Nucleus accumbens (tissue), 56 donors: ENCODE measurements at regions not wholly inside any gene's neighbourhood (a gene's known extent, or its start where the extent isn't known, plus 50 kb on each side); places are given as distances from the start of the nearest gene placed in this dataset.
"Not testable (repeated sequence)": the region's sequence is repeated elsewhere in the genome, so short reads cannot be mapped to it uniquely, and the experiment has no call there.

Experiments
- DNase-seq, 56 donors: peaks; one replicate each; lab custom pipeline; 2025; lab: John Stamatoyannopoulos, UW

- no peak for DNase-seq
Observed at GRCh38 chr4:82200046-82200445, 173.7 kb downstream of the HNRNPD start.

DNA sequence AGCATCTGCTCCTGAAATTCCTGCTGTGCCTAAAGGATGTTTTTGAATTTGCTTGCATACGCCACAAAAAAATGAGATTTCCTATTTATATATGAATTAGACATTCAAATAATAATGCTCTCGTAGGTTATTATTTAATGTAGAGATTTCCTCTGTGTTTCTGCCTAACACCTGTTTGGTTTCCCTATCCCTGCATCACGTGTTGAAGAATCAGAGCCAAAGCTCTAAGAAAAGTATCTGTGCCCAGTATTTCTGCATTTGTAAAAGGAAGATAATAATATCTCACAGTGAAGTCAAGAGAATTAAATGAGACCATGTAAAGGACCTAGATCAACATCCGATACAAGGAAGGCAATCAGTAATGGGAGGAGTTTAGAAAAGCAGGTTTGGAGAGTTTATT lies 179.5 kb downstream of the HNRNPD start:
- no peak for DNase-seq

DNA sequence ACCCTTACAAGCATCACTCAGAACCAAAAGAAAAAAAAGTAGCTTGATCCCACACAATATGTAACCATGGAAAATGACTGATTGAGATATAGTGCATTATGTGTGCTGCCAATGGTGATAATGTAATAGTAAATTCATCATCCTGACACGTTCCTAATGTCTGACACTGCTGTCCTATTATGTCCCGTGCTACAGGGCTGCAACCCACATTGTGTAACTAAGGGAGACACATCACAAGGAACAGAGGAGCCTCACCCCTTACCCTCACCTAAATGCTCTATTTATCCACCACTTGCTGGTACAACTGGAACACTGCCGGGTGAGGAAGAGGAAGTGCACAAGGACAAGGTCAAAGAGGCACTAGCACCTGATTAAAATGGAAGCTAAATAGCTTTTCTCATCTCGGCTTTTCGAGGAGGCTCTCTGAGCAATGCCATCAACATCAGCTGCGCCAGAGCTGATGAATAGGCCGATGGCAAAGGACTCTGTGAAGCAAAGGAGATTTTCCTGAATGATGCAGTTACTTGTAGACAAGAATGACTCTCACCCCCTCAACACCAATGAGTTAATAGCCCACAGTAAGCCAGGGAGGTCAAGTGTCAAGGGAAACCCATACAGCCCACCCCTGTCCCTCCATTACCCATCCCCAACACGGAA lies 181.6 kb downstream of the HNRNPD start:
- no peak for DNase-seq

DNA sequence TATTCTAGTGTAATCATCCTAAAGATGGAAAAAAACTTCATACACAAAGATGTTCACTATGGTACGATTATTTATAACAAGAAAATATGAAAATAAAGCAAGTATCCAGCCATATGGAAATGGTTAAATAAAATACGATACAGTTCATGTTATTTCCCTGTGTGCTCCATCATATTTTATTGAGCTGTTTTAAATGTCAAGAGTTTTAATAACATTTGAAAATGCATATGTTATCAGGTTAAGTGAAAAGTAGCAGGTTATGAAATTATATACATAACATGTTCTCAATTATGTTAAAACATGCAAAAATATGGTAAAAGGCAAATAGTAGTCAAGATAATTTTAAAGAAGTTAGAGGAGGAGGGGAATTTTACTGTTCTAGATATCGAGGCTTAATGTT lies 192.0 kb downstream of the HNRNPD start:
- DNase-seq, result no peak

- no peak for DNase-seq
Observed at GRCh38 chr4:82172186-82172585, 201.6 kb downstream of the HNRNPD start.

GRCh38 chr4:82171531-82172155 lies 202.1 kb downstream of the HNRNPD start:
- no peak for DNase-seq

- DNase-seq, result no peak
Observed at GRCh38 chr4:82149750-82150149, 224.0 kb downstream of the HNRNPD start.

GRCh38 chr4:82145850-82146249 lies 227.9 kb downstream of the HNRNPD start:
- DNase-seq, result no peak

DNA sequence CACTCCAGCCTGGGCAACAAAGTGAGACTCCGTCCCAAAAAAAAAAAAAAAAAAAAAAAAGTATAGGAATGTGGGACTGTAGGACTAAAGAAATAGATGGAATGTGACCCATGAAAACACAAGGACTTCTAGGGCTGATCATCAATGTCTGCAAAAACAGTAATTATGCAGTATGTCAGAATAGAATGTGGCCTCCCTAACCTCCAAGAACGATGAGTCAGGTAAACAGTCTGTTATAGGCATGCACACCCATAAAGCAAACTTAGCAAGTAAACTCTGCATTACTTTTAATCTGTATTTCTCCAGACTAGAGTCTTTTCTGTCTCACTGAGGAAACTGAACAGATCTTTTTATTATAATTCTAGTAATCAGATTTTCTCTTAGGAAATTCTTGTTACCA lies 233.4 kb downstream of the HNRNPD start:
- DNase-seq, result no peak

DNA sequence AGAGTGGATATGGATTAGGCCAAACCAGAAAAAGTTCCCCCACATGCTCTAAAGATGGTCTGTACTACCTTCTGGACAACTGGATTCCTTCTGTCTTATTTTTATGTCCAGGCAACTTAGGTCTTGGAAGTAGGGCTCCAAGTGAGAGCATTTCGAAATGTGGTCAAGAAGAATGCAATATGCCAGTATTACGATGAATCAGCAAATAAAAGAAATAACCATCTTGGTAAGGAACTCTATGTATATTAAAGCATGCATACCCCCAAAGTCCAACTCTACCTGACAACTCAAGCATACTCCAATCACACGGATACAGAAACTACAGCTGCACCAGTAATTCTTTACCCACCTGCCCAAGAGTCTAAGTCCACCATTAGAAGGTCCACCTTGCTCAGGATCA lies 234.5 kb downstream of the HNRNPD start:
- DNase-seq, result no peak

- DNase-seq, result no peak
Observed at GRCh38 chr4:82138374-82138773, 235.4 kb downstream of the HNRNPD start.

DNA sequence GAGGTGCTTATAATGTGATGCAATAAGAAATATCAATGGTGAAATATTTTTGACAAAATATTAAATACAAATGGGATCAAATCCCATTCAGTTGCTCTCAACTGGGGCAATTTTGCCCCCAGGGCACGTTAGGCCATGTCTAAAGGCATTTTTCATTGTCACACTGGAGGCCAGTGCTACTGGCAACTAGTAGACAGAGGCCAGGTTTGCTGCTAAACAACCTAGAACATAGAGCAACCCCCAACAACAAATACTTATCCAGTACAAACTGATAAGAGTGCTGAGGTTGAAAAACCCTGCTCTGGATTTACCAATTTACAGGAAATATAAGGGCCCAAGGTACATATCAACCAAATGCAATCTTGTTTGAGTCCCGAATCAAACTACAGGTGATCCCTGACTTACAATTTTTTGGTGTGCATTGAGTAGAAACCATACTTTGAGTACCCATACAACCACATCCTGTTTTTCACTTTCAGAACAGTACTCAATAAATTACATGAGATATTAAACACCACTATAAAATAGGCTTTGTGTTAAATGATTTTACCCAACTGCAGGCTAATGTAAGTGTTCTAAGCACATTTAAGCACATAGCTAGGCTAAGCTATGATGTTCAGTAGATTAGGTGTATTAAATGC lies 237.5 kb downstream of the HNRNPD start:
- DNase-seq, result no peak

DNA sequence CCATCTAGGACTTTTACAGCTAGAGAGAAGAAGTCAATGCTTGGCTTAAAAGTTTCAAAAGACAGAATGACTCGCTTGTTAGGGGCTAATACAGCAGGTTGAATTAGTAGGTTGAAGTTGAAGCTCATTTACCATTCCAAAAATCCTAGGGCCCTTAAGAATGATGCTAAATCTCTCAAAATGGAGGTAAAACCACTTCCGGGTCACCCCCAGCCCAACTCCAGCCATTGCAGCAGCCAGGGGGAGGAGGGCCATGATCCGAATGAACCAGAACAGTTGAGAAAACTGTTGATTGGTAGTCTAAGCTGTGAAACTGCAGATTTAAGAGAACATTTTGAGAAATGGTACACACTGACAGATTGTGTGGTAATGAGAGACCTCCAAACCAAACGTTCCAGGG lies 245.4 kb downstream of the HNRNPD start:
- no peak for DNase-seq

DNA sequence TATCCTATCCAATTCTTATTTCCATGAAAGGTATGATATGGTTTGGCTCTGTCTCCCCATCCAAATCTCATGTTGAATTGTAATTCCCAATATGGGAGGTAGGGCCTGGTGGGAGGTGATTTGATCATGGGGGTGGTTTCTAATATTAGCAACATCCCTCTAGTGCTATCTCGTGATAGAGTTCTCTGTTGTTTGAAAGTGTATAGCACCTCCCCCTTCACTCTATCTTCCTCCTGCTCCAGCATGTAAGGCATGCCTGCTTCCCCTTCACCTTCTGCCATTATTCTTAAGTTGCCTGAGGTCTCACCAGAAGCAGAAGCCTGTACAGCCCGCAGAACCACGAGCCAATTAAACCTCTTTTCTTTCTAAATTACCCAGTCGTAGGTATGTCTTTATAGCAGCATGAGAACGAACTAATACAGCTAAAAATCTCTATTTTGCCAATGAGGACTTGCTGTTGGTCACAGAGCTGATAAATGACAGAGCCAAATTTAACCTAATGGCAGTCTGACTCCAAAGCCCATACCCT lies 247.2 kb downstream of the HNRNPD start:
- DNase-seq, result no peak

DNA sequence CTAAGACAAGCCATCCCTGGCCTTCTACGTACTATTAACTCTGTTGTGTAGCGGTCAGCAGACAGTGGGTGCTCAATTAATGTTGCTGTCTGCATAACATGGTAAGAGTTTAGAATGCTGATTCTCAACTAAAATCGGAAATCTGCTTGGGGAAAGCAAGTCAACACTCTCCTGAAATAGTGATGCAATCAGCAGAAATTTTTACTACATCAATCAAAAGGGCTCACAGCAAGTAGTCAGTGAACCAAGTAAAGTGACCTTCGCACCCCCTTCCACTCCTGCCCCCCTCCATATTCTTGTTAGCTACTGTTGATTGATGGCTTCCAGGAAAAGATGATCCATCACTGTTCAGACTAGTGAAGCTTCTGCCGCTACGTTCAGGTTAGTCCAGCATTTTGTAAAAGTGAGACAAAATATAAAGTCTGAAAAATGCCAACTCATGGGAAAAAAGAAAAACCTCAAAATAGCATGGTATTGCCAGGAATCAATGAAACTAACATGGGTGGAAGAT lies 247.9 kb downstream of the HNRNPD start:
- DNase-seq, result no peak

- DNase-seq, result no peak
Observed at GRCh38 chr4:82124932-82125786, 248.6 kb downstream of the HNRNPD start.

DNA sequence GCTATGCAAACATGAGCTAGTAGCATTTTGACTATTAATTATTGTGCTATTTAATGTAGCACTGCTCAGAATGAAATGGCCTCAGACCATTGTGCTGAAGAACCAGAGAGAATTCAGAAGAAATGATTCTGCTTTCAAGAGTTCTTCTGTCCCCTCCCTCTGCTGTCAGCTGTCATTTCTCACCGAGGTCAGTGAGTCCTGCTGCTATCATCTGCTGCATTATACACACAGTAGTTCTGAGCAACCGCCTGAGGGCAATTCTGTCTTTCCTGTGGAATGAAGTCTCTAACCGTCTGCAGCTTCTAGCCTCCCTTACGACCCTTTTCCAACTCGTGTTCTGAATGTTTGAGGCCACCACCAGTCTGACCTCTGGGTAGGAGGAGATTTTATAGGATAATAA lies 249.4 kb downstream of the HNRNPD start:
- no peak for DNase-seq

GRCh38 chr4:82123934-82124333 lies 249.9 kb downstream of the HNRNPD start:
- no peak for DNase-seq

- not testable (repeated sequence) for DNase-seq
Observed at GRCh38 chr4:82115183-82115582, 258.6 kb downstream of the HNRNPD start.

DNA sequence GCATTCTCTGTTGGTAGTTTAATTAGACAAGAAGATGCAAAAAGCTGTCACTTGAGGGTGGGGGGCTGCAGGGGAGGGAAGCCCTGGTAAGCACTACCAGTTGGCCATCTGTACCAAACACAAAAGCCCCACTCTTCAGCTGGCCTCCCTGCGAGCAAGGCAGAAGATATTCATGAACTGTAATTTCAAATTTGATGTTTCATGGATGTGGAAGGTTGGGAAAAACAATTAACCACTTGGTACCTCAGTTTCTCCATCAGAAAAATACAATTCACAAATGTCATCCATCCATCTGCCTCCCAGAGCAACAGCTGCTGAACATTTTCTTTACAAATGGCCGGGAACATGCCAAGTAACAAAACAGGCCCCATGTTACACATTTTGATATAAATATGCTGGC lies 265.3 kb downstream of the HNRNPD start:
- no peak for DNase-seq

GRCh38 chr4:82104578-82104977 lies 269.2 kb downstream of the HNRNPD start:
- no peak for DNase-seq
